NCI-H748 treated with DMSO at 0.1 percent for 48 hours (cell line): ENCODE measurements at regions not wholly inside any gene's neighbourhood (a gene's known extent, or its start where the extent isn't known, plus 50 kb on each side); places are given as distances from the start of the nearest gene placed in this dataset.
"Not testable (repeated sequence)": the region's sequence is repeated elsewhere in the genome, so short reads cannot be mapped to it uniquely, and the experiment has no call there.

Experiments
- DNase-seq: peaks from one replicate; lab custom pipeline; 2025; lab: John Stamatoyannopoulos, UW

DNA sequence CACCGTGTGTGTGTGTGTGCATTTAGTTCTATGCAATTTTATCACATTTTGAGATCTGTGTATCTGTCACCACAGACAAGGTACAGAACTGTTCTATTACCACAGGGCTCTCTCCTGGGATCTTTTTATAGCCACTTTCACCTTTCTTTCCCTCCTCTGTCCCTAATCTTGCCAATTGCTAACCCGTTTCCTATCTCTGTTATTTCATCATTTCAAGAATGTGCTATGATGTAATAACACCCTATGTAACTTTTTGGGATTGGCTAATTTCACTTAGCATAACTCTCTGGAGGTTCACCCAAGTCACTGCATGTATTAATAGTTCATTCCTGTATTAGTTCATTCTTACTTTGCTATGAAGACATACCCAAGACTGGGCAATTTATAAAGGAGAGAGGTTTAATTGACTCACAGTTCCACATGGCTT is 657.7 kb downstream of the QKI start:
- no peak for DNase-seq

DNA sequence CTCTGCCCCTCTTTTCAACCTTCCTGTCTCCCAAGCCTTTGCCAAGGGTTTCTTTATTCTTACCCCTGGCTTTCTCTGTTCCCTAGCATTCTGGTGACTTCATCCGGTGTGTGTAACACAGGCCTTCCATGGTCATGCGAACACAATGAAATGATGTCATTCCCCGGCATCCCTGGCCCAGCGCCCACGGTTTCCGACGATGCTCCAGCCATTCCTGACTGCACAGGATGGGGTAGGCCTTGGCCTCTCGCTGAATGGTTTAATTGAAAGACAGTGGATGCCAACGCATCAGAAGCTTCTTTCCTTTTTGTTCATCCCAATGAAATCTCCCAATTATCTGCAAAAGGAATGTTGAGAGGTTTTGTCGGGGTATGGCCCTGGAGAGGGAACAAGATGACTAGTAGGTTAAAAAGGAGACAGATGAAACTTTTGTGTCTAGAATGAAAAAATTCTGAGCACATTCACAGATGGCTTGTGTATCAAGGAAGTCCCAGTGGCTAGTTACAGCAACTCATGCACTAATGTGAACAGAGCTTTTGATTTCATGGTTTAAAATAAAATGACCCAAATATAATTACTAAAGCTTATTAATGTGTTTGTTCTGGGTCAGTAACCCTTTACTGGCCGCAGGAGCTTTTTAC is 655.0 kb downstream of the QKI start:
- no peak for DNase-seq

GRCh38 chr6:164068527-164068926 is 654.0 kb downstream of the QKI start:
- no peak for DNase-seq

DNA sequence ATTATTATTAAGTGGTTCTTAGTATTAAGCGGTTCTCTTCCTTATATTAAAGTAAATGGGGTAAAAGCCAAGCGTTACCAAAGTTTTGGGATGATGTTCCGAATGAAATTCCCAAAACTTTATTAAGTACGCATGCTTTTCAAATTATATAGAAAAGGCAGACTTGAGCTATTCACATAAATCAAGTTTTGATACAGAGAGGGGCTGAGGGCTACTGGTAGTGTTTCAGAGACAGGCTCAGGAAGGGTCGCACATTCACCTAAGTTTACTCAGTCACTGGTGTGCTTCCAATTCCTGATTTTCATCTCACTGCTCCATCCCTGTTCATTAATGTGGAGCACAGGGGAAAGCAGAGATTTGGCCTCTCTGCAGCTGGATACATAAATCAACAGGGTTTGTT is 652.2 kb downstream of the QKI start:
- no peak for DNase-seq

GRCh38 chr6:164066335-164066734 is 651.8 kb downstream of the QKI start:
- DNase-seq: no peak

DNA sequence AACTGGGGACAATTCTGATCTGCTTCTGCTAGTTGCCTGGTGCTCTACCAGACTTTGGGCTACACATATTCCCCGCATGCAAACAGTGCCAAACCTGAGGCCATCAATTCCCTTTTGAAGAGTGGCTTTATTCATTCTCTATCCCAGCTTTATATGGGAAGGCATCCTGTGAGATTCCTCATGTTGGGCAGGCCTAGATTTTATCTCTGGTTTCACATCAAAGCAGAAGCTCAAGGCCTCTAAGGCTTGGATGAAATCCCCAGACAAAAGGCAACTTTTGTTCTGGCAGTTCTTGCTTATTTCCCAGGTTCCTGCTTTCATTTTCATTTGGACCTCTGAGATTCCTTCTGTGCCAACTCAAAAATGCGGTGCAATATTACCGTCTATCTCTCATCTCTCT is 648.8 kb downstream of the QKI start:
- DNase-seq: no peak

GRCh38 chr6:164062872-164063271 is 648.4 kb downstream of the QKI start:
- DNase-seq: no peak

DNA sequence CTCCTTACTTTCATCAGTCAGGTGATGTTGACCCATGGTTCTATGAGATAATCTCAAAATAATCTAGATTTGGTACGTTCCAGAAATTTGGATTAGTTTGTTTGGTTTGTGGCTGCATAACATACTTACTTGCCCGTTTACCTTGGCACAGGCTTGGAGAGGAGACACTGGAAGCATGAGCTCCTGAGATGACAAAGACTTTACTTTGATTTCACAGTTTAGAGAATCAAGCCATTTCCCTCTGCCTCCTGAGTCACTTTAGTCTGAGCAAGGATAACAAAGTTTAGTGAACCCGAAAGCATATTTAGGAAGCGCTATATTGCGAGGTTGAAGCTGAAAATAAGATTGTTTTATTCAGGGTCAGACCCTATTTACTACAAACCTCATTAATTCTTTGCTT is 643.4 kb downstream of the QKI start:
- no peak for DNase-seq

DNA sequence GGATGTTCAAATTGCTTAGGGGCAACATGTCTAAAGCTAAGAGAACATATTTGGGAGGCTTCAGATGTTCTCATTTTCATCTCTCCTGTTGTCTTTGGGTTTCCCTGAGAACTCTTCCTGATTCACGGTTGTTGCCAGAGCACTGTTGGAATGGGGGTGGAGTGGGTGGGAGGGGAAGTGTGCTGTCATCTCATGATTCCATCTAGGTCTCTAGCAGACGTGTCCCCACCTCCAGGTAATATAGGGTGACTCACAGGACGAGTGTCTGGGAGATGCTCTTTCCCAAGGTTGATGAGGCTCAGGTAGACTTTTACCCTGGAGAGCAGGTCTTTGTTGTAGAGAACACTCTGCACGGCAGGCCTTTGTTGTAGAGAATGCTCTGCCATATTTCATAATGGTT is 636.9 kb downstream of the QKI start:
- no peak for DNase-seq

GRCh38 chr6:164049517-164049988 is 635.0 kb downstream of the QKI start:
- no peak for DNase-seq

- DNase-seq: no peak
Observed at GRCh38 chr6:164048840-164049516, 634.5 kb downstream of the QKI start.

GRCh38 chr6:164045082-164045481 is 630.6 kb downstream of the QKI start:
- no peak for DNase-seq

DNA sequence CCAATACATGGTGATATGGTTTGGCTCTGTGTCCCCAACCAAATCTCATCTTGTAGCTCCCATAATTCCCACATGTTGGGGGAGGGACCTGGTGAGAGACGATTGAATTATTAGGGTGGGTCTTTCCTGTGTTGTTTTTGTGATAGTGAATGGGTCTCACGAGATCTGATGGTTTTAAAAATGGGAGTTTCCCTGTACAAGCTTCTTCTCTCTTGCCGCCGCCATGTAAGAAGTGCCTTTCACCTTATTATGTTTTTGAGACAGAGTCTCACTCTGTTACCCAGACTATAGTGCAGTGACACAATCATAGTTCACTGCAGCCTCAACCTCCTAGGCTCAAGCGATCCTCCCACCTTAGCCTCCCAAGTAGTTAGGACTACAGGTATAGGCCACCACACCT is 629.1 kb downstream of the QKI start:
- not testable (repeated sequence) for DNase-seq

DNA sequence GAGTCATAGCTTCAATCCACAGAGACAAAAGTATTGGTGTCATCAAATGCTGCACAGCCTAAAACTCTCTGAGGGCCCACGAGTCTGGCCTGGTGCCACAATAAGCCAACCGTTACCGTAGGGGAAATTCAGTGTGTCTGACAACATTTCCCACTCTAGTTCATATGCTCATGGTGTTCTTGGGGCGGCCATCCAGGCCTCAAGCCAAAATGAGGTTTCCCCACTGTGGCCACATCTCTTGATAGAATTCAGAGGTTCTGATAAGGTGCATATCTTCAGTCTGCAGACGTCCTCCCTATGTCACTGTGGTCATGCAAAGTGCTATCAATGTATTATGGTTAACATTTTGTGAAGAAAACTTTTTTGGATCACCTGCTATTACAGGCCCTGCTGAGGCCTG is 627.7 kb downstream of the QKI start:
- DNase-seq: no peak

DNA sequence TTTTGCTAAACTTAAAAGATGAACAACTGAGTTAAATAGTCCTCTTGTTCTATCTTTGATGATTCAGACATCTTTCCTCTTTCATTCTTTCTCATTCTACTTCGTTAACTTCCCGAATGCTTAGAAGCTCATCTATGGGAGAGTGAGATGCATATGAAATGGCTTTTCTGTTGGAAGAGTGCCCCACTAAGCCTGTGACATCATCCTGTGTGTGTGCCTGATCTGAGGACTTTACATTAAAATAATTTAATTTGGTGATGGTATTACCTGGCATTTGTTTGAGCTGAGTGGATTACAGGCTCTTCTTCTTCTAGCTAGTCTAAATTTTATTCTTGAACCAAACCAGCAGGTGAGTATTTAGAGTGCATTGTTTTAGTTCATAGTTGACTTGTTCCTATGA is 626.5 kb downstream of the QKI start:
- DNase-seq: no peak

DNA sequence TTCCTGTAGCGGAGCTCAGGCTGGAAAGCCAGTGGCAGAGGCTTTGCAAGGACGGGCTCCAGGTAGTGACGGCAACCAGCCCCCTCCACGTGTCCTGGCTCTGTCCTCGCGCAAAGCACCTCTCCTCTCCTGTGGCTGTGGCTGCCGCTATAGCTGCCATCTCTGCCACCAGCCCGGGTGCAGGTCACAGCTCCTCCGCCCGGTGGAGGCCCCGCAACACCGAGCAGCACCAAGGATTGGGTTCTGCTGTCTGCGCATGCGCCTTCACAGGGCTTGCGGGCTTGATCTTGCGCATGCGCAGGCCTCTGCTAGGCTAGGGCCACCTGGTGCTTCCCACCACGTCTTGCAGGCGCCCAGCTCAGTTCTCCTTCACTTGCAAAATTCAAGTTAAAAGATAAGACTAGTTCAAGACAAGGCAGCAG is 625.4 kb downstream of the QKI start:
- DNase-seq: no peak

DNA sequence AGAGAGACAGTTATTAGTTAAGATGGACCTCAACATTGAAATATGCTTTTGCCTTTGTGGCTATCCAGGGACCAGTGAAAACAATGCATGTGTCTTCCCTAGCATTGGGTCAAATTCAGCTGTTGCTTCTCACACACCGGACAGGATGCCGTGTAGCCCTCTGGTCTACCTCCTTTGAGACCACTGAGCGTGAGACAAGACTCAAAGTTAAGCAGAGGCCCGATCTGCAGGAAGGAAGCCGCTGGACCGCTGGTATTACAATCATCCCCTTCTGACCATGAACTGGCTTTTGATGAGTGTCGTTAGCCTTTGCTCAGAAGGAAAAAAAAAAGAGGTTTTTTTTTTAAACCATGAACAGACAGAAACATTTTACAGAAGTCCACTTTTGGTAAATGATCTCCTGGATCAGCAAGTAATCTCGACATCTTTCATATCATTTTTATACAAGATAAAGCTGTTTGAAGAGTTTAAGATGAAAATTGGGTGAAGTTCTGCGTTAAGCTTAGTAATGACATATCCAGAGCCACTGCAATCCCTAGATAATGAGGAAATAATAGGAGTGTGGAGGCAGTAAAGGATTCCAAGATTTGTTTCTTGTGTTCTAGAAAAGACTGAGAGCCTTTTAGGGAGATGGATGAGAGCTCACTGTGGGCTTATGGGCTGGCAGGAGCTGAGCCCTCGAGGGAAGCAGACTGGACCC is 622.8 kb downstream of the QKI start:
- DNase-seq: no peak

- peak; percentile 78 for DNase-seq
Observed at GRCh38 chr6:164035900-164036485, 621.5 kb downstream of the QKI start.

GRCh38 chr6:164034602-164035140 is 620.2 kb downstream of the QKI start:
- DNase-seq: no peak

- DNase-seq: no peak
Observed at GRCh38 chr6:164025180-164025579, 610.7 kb downstream of the QKI start.

DNA sequence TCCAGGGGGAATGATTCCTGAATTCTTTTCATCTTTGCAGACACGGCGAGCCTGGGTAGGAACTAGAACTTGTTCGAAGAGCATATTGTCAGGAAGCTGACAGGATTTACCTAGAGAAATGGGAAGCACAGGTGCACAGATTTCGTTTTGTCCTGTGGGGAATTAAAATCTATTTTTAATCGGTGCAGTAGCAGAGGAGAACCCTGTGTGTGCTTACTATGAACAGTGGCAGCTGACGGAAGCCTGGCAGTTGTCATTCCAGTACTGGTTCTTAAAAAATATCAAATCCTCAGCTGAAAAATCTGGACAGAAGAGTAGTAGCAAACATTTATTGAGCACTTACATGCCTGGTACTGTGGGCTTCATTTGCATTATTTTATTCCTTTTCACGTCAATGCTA is 609.0 kb downstream of the QKI start:
- DNase-seq: no peak

DNA sequence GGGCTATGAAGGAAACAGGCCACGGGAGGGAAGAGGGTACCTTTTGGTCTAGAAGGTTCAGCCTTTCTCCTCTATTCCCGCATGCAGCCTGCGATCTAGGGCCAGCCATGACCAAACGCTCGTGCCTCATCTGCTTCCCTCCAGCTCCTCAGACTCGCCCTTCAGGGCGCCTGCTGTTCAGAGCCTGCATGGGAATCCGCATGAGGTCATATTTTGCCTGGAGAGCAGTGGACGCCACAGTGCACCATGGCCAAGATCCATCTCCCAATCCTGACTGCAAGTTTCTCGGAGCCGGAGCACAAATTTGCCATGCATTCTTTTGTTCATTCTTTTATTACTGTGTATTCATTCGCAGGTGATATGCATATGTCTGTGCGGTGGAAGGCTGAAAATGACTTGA is 608.1 kb downstream of the QKI start:
- DNase-seq: no peak
